Astrocyte of the spinal cord (primary cell): ENCODE measurements at regions not wholly inside any gene's neighbourhood (a gene's known extent, or its start where the extent isn't known, plus 50 kb on each side); places are given as distances from the start of the nearest gene placed in this dataset.
"Not testable (repeated sequence)": the region's sequence is repeated elsewhere in the genome, so short reads cannot be mapped to it uniquely, and the experiment has no call there.

Experiments used
- DNase-seq: peaks from one replicate; pipeline ENCODE4 v3.0.0; 2011; ENCODE audit warnings: low read depth, low spot score
- H3K4me3 ChIP-seq: 2 replicates; pipeline ENCODE4 v1.5.1; 2011; ENCODE audit warnings: low read depth, mild to moderate bottlenecking, low read length, moderate library complexity
- CTCF ChIP-seq: IDR thresholded peaks from 2 replicates; pipeline ENCODE4 v1.5.1; 2012; ENCODE audit warnings: low read depth, mild to moderate bottlenecking, low read length, inconsistent platforms
- in situ Hi-C: cut with HindIII; loops from 2 replicates; pipeline ENCODE4 v1.10.0; 2017; ENCODE audit warnings: low sequenced_read_pairs

GRCh38 chr1:177687544-177687943 is 282.3 kb downstream of the SEC16B start:
- TF ChIP-seq CTCF: no peak

GRCh38 chr1:177686933-177687332 is 282.9 kb downstream of the SEC16B start:
- no peak overlapping the region for H3K4me3 ChIP-seq
- DNase-seq: no peak
- no peak for TF ChIP-seq CTCF
- in situ Hi-C loops: no loop called here

More at GRCh38 chr1:177687544-177687943, 282.3 kb downstream of the SEC16B start:
- DNase-seq: no peak
- in situ Hi-C loops: no loop called here
- H3K4me3 ChIP-seq: no peak overlapping the region

GRCh38 chr1:177669161-177669560 is 300.7 kb downstream of the SEC16B start:
- DNase-seq: no peak
- no peak for TF ChIP-seq CTCF
- no peak overlapping the region for H3K4me3 ChIP-seq
- in situ Hi-C loops: no loop called here

- no peak for TF ChIP-seq CTCF
- H3K4me3 ChIP-seq: no peak overlapping the region
- DNase-seq: no peak
- in situ Hi-C loops: no loop called here
Observed at GRCh38 chr1:177665935-177666334, 303.9 kb downstream of the SEC16B start.

- DNase-seq, in situ Hi-C loops, H3K4me3 ChIP-seq: not testable (repeated sequence)
Observed at GRCh38 chr1:177664742-177665141, 305.1 kb downstream of the SEC16B start.

GRCh38 chr1:177660188-177660587 is 309.7 kb downstream of the SEC16B start:
- no peak overlapping the region for H3K4me3 ChIP-seq
- no peak for DNase-seq
- in situ Hi-C loops: no loop called here
- TF ChIP-seq CTCF: no peak

- no peak overlapping the region for H3K4me3 ChIP-seq
- TF ChIP-seq CTCF: no peak
- DNase-seq: no peak
- in situ Hi-C loops: no loop called here
Observed at GRCh38 chr1:177659281-177659680, 310.6 kb downstream of the SEC16B start.
